HG03108 (cell line): ENCODE measurements at regions not wholly inside any gene's neighbourhood (a gene's known extent, or its start where the extent isn't known, plus 50 kb on each side); places are given as distances from the start of the nearest gene placed in this dataset.
"Not testable (repeated sequence)": the region's sequence is repeated elsewhere in the genome, so short reads cannot be mapped to it uniquely, and the experiment has no call there.

Experiments
- ATAC-seq: cut with Tn5 transposase; IDR thresholded peaks from one replicate; pipeline ENCODE4 v1.9.1; 2021; ENCODE audit warnings: moderate library complexity; ENCODE audit not compliant: unreplicated experiment

- ATAC-seq = no peak
These were observed 203.1 kb downstream of the FBXO8 start for GRCh38 chr4:174080361-174080760.

GRCh38 chr4:174071595-174071994 is 211.9 kb downstream of the FBXO8 start:
- ATAC-seq = no peak

GRCh38 chr4:174069848-174070330 is 213.6 kb downstream of the FBXO8 start:
- no peak for ATAC-seq

GRCh38 chr4:174066611-174067205 is 216.8 kb downstream of the FBXO8 start:
- ATAC-seq = no peak

- no peak for ATAC-seq
These were observed 220.6 kb downstream of the FBXO8 start for GRCh38 chr4:174062831-174063230.

- no peak for ATAC-seq
These were observed 222.4 kb downstream of the FBXO8 start for GRCh38 chr4:174061026-174061425.

DNA sequence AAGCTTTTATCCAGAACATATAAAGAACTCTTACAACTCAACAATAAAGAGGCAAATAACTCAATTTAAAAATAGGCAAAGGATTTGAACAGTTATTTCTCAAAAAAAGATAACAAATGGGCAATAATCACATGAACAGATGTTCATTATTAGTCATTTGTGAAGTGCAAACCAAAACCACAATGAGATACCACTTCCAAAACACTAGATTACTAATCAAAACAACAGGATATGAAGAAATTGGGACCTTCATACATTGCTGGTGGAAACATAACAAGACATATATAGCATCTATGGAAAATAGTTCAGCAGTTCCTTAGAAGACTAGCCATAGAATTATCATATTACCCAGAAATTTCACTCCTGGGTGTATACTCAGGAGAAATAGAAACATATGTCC is 224.6 kb downstream of the FBXO8 start:
- ATAC-seq = no peak

GRCh38 chr4:174056959-174057358 is 226.5 kb downstream of the FBXO8 start:
- no peak for ATAC-seq

DNA sequence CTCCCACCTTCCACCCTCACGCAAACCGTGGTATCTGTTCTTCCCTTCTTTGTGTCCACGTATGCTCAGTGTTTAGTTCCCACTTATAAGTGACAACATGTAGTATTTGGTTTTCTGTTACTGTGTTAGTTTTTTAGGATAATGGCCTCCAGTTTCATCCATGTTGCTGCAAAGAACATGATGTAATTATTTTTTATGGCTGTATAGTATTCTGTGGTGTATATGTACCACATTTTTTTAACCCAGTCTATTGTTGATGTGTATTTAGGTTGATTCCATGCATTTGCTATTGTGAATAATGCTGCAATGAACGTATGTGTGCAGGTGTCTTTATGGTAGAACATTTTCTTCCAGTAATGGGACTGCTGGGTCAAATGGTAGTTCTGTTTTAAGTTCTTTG is 228.1 kb downstream of the FBXO8 start:
- ATAC-seq = no peak

DNA sequence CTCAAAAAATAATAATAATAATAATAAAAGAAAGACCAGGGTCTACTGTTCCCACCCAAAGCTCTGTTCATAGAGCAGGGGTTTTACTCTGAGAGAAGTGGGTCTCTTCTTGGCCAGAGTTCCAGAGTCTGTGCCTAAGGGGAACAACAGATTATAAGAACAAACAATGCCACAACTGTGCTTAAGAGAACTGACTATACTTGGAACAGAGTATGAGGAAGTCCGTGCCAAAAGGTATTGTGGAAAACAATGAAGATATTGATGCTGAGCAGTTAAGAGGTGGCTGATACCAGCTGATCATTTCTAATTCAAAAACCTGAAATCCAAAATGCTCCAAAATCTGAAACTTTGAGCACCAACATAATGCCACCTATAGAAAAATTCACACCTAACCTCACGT is 229.6 kb downstream of the FBXO8 start:
- no peak for ATAC-seq

- ATAC-seq = no peak
These were observed 236.1 kb downstream of the FBXO8 start for GRCh38 chr4:174047363-174047762.

GRCh38 chr4:174045829-174046228 is 237.6 kb downstream of the FBXO8 start:
- ATAC-seq = not testable (repeated sequence)

DNA sequence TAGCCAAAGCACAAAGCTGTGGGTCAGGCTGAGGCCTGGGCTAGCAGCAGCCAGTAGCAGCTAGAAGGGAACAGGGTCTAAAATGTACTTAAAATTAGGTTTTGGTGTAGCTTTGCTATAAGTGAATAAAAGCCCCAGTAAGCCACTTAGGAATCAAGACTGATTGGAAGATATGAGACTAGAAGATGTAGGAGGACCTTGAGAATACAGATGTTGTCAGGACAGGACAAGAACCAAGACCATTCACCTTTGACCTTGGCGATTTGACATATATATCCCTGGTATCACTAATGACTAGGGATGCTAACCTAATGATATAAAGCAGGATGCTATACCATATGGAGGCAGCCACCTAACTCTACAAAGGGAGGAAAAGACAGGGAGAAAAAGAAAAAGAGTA is 238.1 kb downstream of the FBXO8 start:
- ATAC-seq = no peak

DNA sequence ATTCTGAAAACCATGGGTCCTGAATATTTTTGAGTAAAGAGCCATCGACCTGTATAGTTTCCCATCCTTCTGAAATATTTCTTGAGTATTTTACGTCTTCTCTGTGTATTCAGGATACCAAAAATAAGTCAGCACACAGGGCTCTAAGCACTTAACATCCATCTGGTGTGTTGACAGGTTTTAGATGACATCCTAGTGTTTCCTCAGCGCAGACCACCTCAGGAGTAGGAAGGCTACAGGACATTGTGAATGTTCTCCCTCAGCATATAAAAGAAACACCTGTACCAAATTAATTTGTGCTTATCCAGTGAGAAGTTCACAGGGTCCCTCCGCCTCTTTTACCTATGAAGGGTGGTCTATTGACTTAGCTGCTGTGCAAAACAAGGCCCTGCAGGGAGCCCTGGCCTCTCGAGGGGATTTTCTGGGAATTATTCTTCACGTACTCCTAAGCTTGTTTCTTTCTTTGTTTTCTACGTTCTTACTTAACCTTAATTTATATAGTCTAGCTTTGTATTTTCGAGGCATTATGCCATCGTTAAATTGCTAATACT is 241.8 kb downstream of the FBXO8 start:
- ATAC-seq = no peak

DNA sequence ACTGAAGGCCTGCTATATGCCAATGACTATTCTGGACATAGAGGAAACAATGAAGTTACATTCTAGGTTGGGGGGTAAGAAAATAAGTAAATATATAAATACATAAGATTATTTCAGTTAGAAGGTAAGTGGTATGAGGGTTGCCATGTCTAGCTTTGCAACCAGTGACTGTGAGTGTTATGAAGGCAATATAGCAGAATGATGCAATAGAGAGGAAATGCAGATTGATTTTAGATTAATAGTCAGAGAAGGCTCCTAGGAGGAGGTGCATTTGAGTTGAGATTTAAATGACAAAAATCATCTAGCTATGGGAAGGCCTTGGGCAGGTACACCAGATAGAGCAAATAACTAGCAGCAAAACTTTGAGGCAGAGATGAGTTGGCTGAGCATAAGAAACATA is 243.2 kb downstream of the FBXO8 start:
- no peak for ATAC-seq

DNA sequence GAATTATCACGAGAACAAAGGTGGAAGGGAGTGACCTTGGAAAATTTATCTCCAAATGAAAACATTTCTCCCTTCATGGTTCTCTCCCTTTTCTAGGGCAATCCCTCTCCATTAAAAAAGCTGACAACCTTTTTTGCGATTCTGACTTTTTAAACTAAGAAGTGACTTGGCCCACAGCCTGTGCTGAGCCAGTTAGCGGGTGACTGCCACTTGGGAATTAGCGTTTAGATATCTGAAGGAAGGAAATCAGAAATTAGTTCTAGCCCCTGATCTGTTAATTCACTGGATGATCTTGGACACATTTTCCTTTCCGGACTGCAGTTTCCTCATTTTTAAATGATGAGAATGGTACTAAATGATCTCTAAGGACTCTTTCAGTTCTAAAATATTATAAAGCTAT is 245.0 kb downstream of the FBXO8 start:
- ATAC-seq = no peak

- ATAC-seq = no peak
These were observed 245.8 kb downstream of the FBXO8 start for GRCh38 chr4:174037631-174038030.

- ATAC-seq = no peak
These were observed 246.4 kb downstream of the FBXO8 start for GRCh38 chr4:174037049-174037448.

DNA sequence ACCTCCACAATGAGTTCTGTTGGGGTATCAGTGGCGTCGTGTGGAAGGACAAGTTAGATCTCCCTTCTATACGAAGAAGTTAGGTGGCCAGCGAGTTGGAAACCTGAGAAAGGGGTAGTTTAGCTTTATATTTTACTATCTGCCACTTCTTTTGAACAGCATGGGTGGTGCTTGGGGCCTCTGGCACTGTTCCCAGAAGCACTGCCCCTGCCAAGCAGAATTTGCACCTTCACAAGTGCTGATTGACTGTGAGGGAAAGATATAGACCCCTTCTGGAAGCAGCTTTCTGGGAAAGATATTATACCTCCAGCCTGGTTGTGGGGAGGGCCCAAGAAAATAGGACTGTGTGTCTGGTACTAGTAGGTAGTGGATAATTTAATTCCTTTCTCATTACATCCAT is 246.9 kb downstream of the FBXO8 start:
- no peak for ATAC-seq

GRCh38 chr4:174036111-174036510 is 247.4 kb downstream of the FBXO8 start:
- ATAC-seq = no peak

- no peak for ATAC-seq
These were observed 259.8 kb downstream of the FBXO8 start for GRCh38 chr4:174023641-174024040.

GRCh38 chr4:174018236-174018635 is 265.2 kb downstream of the FBXO8 start:
- no peak for ATAC-seq

DNA sequence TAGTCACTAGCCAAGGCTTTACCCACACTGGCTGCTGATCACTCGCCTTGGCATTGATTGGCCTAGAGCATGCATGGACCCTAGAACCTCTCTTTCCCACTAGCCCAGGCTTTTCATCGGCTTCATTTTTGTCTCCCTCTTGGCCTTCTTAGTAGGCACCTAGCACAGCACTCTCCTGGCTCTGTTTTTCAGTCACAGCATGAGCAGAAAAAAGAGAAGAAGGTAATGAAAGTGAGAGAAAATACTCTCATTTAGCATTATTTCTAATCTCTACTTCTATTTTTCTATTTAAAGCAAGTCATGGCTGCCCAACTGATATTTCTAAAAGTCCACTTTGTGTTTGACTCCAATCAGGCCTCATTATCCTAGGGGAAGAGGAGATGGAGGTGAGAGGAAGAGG is 267.2 kb downstream of the FBXO8 start:
- ATAC-seq = no peak
